ENCODE measurements at regions not wholly inside any gene's neighbourhood (a gene's known extent, or its start where the extent isn't known, plus 50 kb on each side); places are given as distances from the start of the nearest gene placed in this dataset.

- no peak overlapping the region for H3K9ac ChIP-seq (ENCODE audit: low read depth, low read length)
- no peaks in the 10 kb centered on the region for H4K20me1 ChIP-seq (ENCODE audit: insufficient read depth, low read length)
- no peak overlapping the region for H3K4me2 ChIP-seq (ENCODE audit: insufficient read depth, low read length)
- no peaks in the 10 kb centered on the region for H3K4me1 ChIP-seq (ENCODE audit: insufficient read depth, low read length)
- no peak for ATAC-seq (ENCODE audit: insufficient read depth, low read depth)
- DNase-seq, result no peak
- H3K9me3 ChIP-seq (ENCODE audit: insufficient read depth, low read length, severe bottlenecking), result no peaks in the 10 kb centered on the region
- no peaks in the 10 kb centered on the region for H3K27me3 ChIP-seq (ENCODE audit: insufficient read depth, low read length, poor library complexity)
- no peaks in the 10 kb centered on the region for H3K79me2 ChIP-seq (ENCODE audit: insufficient read depth, low read length)
- no peak overlapping the region for H3K4me3 ChIP-seq (ENCODE audit: low read depth in 1 of 2, low read length in 2 of 2)
- TF ChIP-seq EZH2 (IDR thresholded peaks at IDR 0.05; ENCODE audit: borderline replicate concordance, low read depth, low read length, severe bottlenecking), result no peak
- no peak for TF ChIP-seq CTCF (IDR thresholded peaks at IDR 0.05; ENCODE audit: borderline replicate concordance, extremely low read depth, low read length, poor library complexity, severe bottlenecking)
- no peaks in the 10 kb centered on the region for H3K36me3 ChIP-seq (ENCODE audit: insufficient read depth, low read length)
- H2AFZ ChIP-seq (ENCODE audit: low read depth, low read length), result no peak overlapping the region
- H3K27ac ChIP-seq (ENCODE audit: low read length), result no peak overlapping the region
Measured at GRCh38 chr9:106334081-106334480, 528.9 kb upstream of the ZNF462 start.

- no peak overlapping the region for H3K4me3 ChIP-seq (ENCODE audit: low read depth in 1 of 2, low read length in 2 of 2)
- TF ChIP-seq EZH2 (IDR thresholded peaks at IDR 0.05; ENCODE audit: borderline replicate concordance, low read depth, low read length, severe bottlenecking) (no peak), CTCF (IDR thresholded peaks at IDR 0.05; ENCODE audit: borderline replicate concordance, extremely low read depth, low read length, poor library complexity, severe bottlenecking) (no peak)
- H4K20me1 ChIP-seq (ENCODE audit: insufficient read depth, low read length), result no peaks in the 10 kb centered on the region
- H3K4me2 ChIP-seq (ENCODE audit: insufficient read depth, low read length), result no peak overlapping the region
- H3K27ac ChIP-seq (ENCODE audit: low read length), result no peak overlapping the region
- H3K9ac ChIP-seq (ENCODE audit: low read depth, low read length), result no peak overlapping the region
- no peak overlapping the region for H2AFZ ChIP-seq (ENCODE audit: low read depth, low read length)
- ATAC-seq (ENCODE audit: insufficient read depth, low read depth) (no peak), DNase-seq (no peak)
- no peaks in the 10 kb centered on the region for H3K4me1 ChIP-seq (ENCODE audit: insufficient read depth, low read length)
- no peaks in the 10 kb centered on the region for H3K79me2 ChIP-seq (ENCODE audit: insufficient read depth, low read length)
- H3K9me3 ChIP-seq (ENCODE audit: insufficient read depth, low read length, severe bottlenecking), result no peaks in the 10 kb centered on the region
- no peaks in the 10 kb centered on the region for H3K36me3 ChIP-seq (ENCODE audit: insufficient read depth, low read length)
- no peaks in the 10 kb centered on the region for H3K27me3 ChIP-seq (ENCODE audit: insufficient read depth, low read length, poor library complexity)
Measured at GRCh38 chr9:106339882-106340281, 523.1 kb upstream of the ZNF462 start.

- Histone ChIP-seq H3K4me1 (ENCODE audit: insufficient read depth, low read length) (no peaks in the 10 kb centered on the region), H3K4me2 (ENCODE audit: insufficient read depth, low read length) (no peak overlapping the region), H3K4me3 (ENCODE audit: low read depth in 1 of 2, low read length in 2 of 2) (no peak overlapping the region), H3K36me3 (ENCODE audit: insufficient read depth, low read length) (no peaks in the 10 kb centered on the region), H3K27ac (ENCODE audit: low read length) (no peak overlapping the region), H3K79me2 (ENCODE audit: insufficient read depth, low read length) (no peaks in the 10 kb centered on the region), H3K9me3 (ENCODE audit: insufficient read depth, low read length, severe bottlenecking) (no peaks in the 10 kb centered on the region), H4K20me1 (ENCODE audit: insufficient read depth, low read length) (no peaks in the 10 kb centered on the region), H2AFZ (ENCODE audit: low read depth, low read length) (no peak overlapping the region), H3K27me3 (ENCODE audit: insufficient read depth, low read length, poor library complexity) (no peaks in the 10 kb centered on the region), H3K9ac (ENCODE audit: low read depth, low read length) (no peak overlapping the region)
- ATAC-seq (ENCODE audit: insufficient read depth, low read depth) (no peak), DNase-seq (no peak)
- no peak for TF ChIP-seq EZH2 (IDR thresholded peaks at IDR 0.05; ENCODE audit: borderline replicate concordance, low read depth, low read length, severe bottlenecking)
- no peak for TF ChIP-seq CTCF (IDR thresholded peaks at IDR 0.05; ENCODE audit: borderline replicate concordance, extremely low read depth, low read length, poor library complexity, severe bottlenecking)
Measured at GRCh38 chr9:106350777-106351176, 512.2 kb upstream of the ZNF462 start.

- H3K36me3 ChIP-seq (ENCODE audit: insufficient read depth, low read length), result no peaks in the 10 kb centered on the region
- no peaks in the 10 kb centered on the region for H3K9me3 ChIP-seq (ENCODE audit: insufficient read depth, low read length, severe bottlenecking)
- H3K9ac ChIP-seq (ENCODE audit: low read depth, low read length), result no peak overlapping the region
- no peak for ATAC-seq (ENCODE audit: insufficient read depth, low read depth)
- H3K4me1 ChIP-seq (ENCODE audit: insufficient read depth, low read length), result no peaks in the 10 kb centered on the region
- DNase-seq, result no peak
- H3K4me2 ChIP-seq (ENCODE audit: insufficient read depth, low read length), result no peak overlapping the region
- H3K4me3 ChIP-seq (ENCODE audit: low read depth in 1 of 2, low read length in 2 of 2), result no peak overlapping the region
- H3K27me3 ChIP-seq (ENCODE audit: insufficient read depth, low read length, poor library complexity), result no peaks in the 10 kb centered on the region
- TF ChIP-seq CTCF (IDR thresholded peaks at IDR 0.05; ENCODE audit: borderline replicate concordance, extremely low read depth, low read length, poor library complexity, severe bottlenecking) (no peak), EZH2 (IDR thresholded peaks at IDR 0.05; ENCODE audit: borderline replicate concordance, low read depth, low read length, severe bottlenecking) (no peak)
- H3K27ac ChIP-seq (ENCODE audit: low read length), result no peak overlapping the region
- H4K20me1 ChIP-seq (ENCODE audit: insufficient read depth, low read length), result no peaks in the 10 kb centered on the region
- no peak overlapping the region for H2AFZ ChIP-seq (ENCODE audit: low read depth, low read length)
- no peaks in the 10 kb centered on the region for H3K79me2 ChIP-seq (ENCODE audit: insufficient read depth, low read length)
Measured at GRCh38 chr9:106356924-106357323, 506.0 kb upstream of the ZNF462 start.

All from DND-41 (cell line).